Glomerular visceral epithelial cell (primary cell): ENCODE measurements at regions not wholly inside any gene's neighbourhood (a gene's known extent, or its start where the extent isn't known, plus 50 kb on each side); places are given as distances from the start of the nearest gene placed in this dataset.

Source experiments
- DNase-seq: peaks from one replicate; pipeline ENCODE4 v3.0.0-alpha.2; 2016; ENCODE audit errors: extremely low spot score

- no peak for DNase-seq
These were observed 127.5 kb upstream of the ZP4 start for GRCh38 chr1:238018214-238018613.

- DNase-seq, result no peak
These were observed 116.1 kb upstream of the ZP4 start for GRCh38 chr1:238006779-238007178.

GRCh38 chr1:238005116-238005515, 114.4 kb upstream of the ZP4 start:
- no peak for DNase-seq

- DNase-seq, result no peak
These were observed 111.1 kb upstream of the ZP4 start for GRCh38 chr1:238001818-238002217.

- DNase-seq, result no peak
These were observed 108.8 kb upstream of the ZP4 start for GRCh38 chr1:237999426-238000052.

GRCh38 chr1:237998581-237998980, 107.9 kb upstream of the ZP4 start:
- no peak for DNase-seq

- no peak for DNase-seq
These were observed 92.8 kb upstream of the ZP4 start for GRCh38 chr1:237983496-237983895.

GRCh38 chr1:237981223-237981622, 90.5 kb upstream of the ZP4 start:
- no peak for DNase-seq

GRCh38 chr1:237976331-237976730, 85.6 kb upstream of the ZP4 start:
- DNase-seq, result no peak

GRCh38 chr1:237975903-237976302, 85.2 kb upstream of the ZP4 start:
- DNase-seq, result no peak

GRCh38 chr1:237975376-237975775, 84.7 kb upstream of the ZP4 start:
- DNase-seq, result no peak

- no peak for DNase-seq
These were observed 81.5 kb upstream of the ZP4 start for GRCh38 chr1:237972186-237972585.

GRCh38 chr1:237962985-237963384, 72.3 kb upstream of the ZP4 start:
- no peak for DNase-seq

GRCh38 chr1:237961754-237962153, 71.0 kb upstream of the ZP4 start:
- DNase-seq, result no peak

- no peak for DNase-seq
These were observed 69.1 kb upstream of the ZP4 start for GRCh38 chr1:237959838-237960237.

- no peak for DNase-seq
These were observed 62.5 kb upstream of the ZP4 start for GRCh38 chr1:237953238-237953637.
